Naive thymus-derived CD4-positive, alpha-beta T cell (primary cell): ENCODE measurements at regions not wholly inside any gene's neighbourhood (a gene's known extent, or its start where the extent isn't known, plus 50 kb on each side); places are given as distances from the start of the nearest gene placed in this dataset.

Experiments
- ATAC-seq: fragments of 150-1000 bp; cut with Tn5 transposase; 2 replicates; pipeline ENCODE4 v1.10.0; 2021; ENCODE audit warnings: mild to moderate bottlenecking, moderate library complexity
- CTCF ChIA-PET: fragments of 350-600 bp; sonication (Branson Sonifier 250); formaldehyde crosslinking; loops from one replicate; lab custom pipeline; 2021; ENCODE audit warnings: antibody characterized with exemption; lab: Charles Lee
- POLR2A ChIA-PET: fragments of 350-600 bp; sonication (Branson Sonifier 250); formaldehyde crosslinking; loops from one replicate; lab custom pipeline; 2021; ENCODE audit warnings: antibody characterized with exemption, inconsistent platforms; lab: Charles Lee
- DNase-seq, 9 donors: peaks; one replicate each; pipeline versions ENCODE4 v3.0.0 to v3.0.0-alpha.2; 2020 to 2022; ENCODE audit warnings: mixed read lengths in 1 of 9
- H3K27ac ChIP-seq: one replicate; pipeline ENCODE4 v1.7.0; 2013; ENCODE audit warnings: mild to moderate bottlenecking, low read depth, low read length, moderate library complexity
- H3K27me3 ChIP-seq, 2 donors: one replicate each; pipeline ENCODE4 v1.7.0; 2013; ENCODE audit warnings: low read length in 2 of 2, mild to moderate bottlenecking in 2 of 2, moderate library complexity in 2 of 2; ENCODE audit not compliant: control insufficient read depth in 2 of 2, insufficient read depth in 2 of 2
- H3K36me3 ChIP-seq, 3 experiments: 1 replicate in 2 of 3; 2 replicates in 1 of 3; pipeline ENCODE4 v1.7.0; 2013; ENCODE audit warnings: low read length in 3 of 3, mild to moderate bottlenecking in 3 of 3, moderate library complexity in 1 of 3; ENCODE audit not compliant: insufficient read depth in 3 of 3, control insufficient read depth in 2 of 3
- H3K4me1 ChIP-seq, 2 donors: one replicate each; pipeline ENCODE4 v1.7.0; 2013; ENCODE audit warnings: low read length in 2 of 2, mild to moderate bottlenecking in 2 of 2, moderate library complexity in 1 of 2; ENCODE audit not compliant: control insufficient read depth in 2 of 2, insufficient read depth in 2 of 2
- H3K4me3 ChIP-seq: 2 replicates; pipeline ENCODE4 v1.7.0; 2013; ENCODE audit warnings: mild to moderate bottlenecking, low read length
- H3K9me3 ChIP-seq, 3 experiments: 1 replicate in 2 of 3; 2 replicates in 1 of 3; pipeline ENCODE4 v1.7.0; 2013; ENCODE audit warnings: low read length in 3 of 3; ENCODE audit not compliant: control insufficient read depth in 2 of 3
- H3K27ac Mint-ChIP-seq, 9 donors: one replicate each; pipeline ENCODE4 v1.8.0; 2020 to 2022; ENCODE audit warnings: mixed read lengths in 9 of 9, mild to moderate bottlenecking in 8 of 9, moderate library complexity in 5 of 9, inconsistent platforms in 2 of 9
- H3K27me3 Mint-ChIP-seq, 5 donors: one replicate each; pipeline ENCODE4 v1.8.0; 2021 to 2022; ENCODE audit warnings: mixed read lengths in 5 of 5, mild to moderate bottlenecking in 1 of 5
- H3K36me3 Mint-ChIP-seq, 5 donors: one replicate each; pipeline ENCODE4 v1.8.0; 2020 to 2022; ENCODE audit warnings: mixed read lengths in 5 of 5, mild to moderate bottlenecking in 3 of 5, inconsistent platforms in 1 of 5
- H3K4me1 Mint-ChIP-seq, 7 donors: one replicate each; pipeline ENCODE4 v1.8.0; 2020 to 2022; ENCODE audit warnings: mixed read lengths in 7 of 7, mild to moderate bottlenecking in 3 of 7, inconsistent platforms in 1 of 7
- H3K4me3 Mint-ChIP-seq, 10 donors: one replicate each; pipeline ENCODE4 v1.8.0; 2020 to 2022; ENCODE audit warnings: mild to moderate bottlenecking in 10 of 10, mixed read lengths in 10 of 10, moderate library complexity in 6 of 10, inconsistent platforms in 2 of 10
- H3K9me3 Mint-ChIP-seq, 11 donors: one replicate each; pipeline ENCODE4 v1.8.0; 2020 to 2022; ENCODE audit warnings: mixed read lengths in 11 of 11, mild to moderate bottlenecking in 4 of 11, inconsistent platforms in 1 of 11, moderate library complexity in 1 of 11
- intact Hi-C, 2 donors: fragments of 100-400 bp; cut with micrococcal nuclease; formaldehyde crosslinking; loops; one replicate each; pipeline ENCODE4 v1.15.1; 2023

GRCh38 chr12:125259178-125259867 lies 194.1 kb downstream of the AACS start:
- H3K27me3 ChIP-seq: no peaks in the 10 kb centered on the region
- no peak overlapping the region for H3K27ac ChIP-seq
- Mint-ChIP-seq H3K36me3 (no peaks in the 10 kb centered on the region), H3K9me3 (peaks cover 0 to 10% (median 3%) of the 10 kb centered on the region in 11 donors), H3K4me3 (no peak overlapping the region), H3K4me1 (no peaks in the 10 kb centered on the region), H3K27ac (no peak overlapping the region), H3K27me3 (peaks cover 2 to 29% (median 12%) of the 10 kb centered on the region in 5 donors)
- H3K4me3 ChIP-seq: no peak overlapping the region
- intact Hi-C loops: no loop called here
- ATAC-seq (no peak), DNase-seq (no peak)
- CTCF ChIA-PET: no interaction called here
- H3K36me3 ChIP-seq: no peaks in the 10 kb centered on the region
- no peaks in the 10 kb centered on the region for H3K9me3 ChIP-seq
- POLR2A ChIA-PET: no interaction called here
- H3K4me1 ChIP-seq: no peaks in the 10 kb centered on the region

- Histone ChIP-seq H3K36me3 (no peaks in the 10 kb centered on the region), H3K4me1 (no peaks in the 10 kb centered on the region), H3K9me3 (no peaks in the 10 kb centered on the region), H3K27me3 (no peaks in the 10 kb centered on the region), H3K4me3 (no peak overlapping the region), H3K27ac (no peak overlapping the region)
- H3K27me3 Mint-ChIP-seq: peaks cover 0 to 23% (median 10%) of the 10 kb centered on the region in 5 donors
- intact Hi-C loops: no loop called here
- ChIA-PET POLR2A (no interaction called here), CTCF (no interaction called here)
- no peak overlapping the region for H3K4me3 Mint-ChIP-seq
- H3K27ac Mint-ChIP-seq: no peak overlapping the region
- DNase-seq (no peak), ATAC-seq (no peak)
- peaks cover 0 to 11% (median 3%) of the 10 kb centered on the region in 11 donors for H3K9me3 Mint-ChIP-seq
- no peaks in the 10 kb centered on the region for H3K36me3 Mint-ChIP-seq
- no peaks in the 10 kb centered on the region for H3K4me1 Mint-ChIP-seq
Observed at GRCh38 chr12:125262851-125263250, 197.6 kb downstream of the AACS start.

GRCh38 chr12:125263385-125263784 lies 198.2 kb downstream of the AACS start:
- Histone ChIP-seq H3K27ac (no peak overlapping the region), H3K36me3 (no peaks in the 10 kb centered on the region), H3K4me1 (no peaks in the 10 kb centered on the region), H3K27me3 (no peaks in the 10 kb centered on the region), H3K9me3 (no peaks in the 10 kb centered on the region), H3K4me3 (no peak overlapping the region)
- H3K9me3 Mint-ChIP-seq: peaks cover 0 to 11% (median 3%) of the 10 kb centered on the region in 11 donors
- DNase-seq: no peak
- no peak overlapping the region for H3K27ac Mint-ChIP-seq
- intact Hi-C loops: no loop called here
- ChIA-PET CTCF (no interaction called here), POLR2A (no interaction called here)
- H3K36me3 Mint-ChIP-seq: no peaks in the 10 kb centered on the region
- peaks cover 0 to 21% (median 9%) of the 10 kb centered on the region in 5 donors for H3K27me3 Mint-ChIP-seq
- ATAC-seq: no peak
- no peaks in the 10 kb centered on the region for H3K4me1 Mint-ChIP-seq
- H3K4me3 Mint-ChIP-seq: no peak overlapping the region

- Mint-ChIP-seq H3K36me3 (no peaks in the 10 kb centered on the region), H3K4me1 (no peaks in the 10 kb centered on the region), H3K27ac (no peak overlapping the region), H3K9me3 (peaks cover 0 to 11% (median 2%) of the 10 kb centered on the region in 11 donors), H3K4me3 (no peak overlapping the region), H3K27me3 (peaks cover 0 to 16% (median 9%) of the 10 kb centered on the region in 5 donors)
- no peak for ATAC-seq
- no peak for DNase-seq
- no peaks in the 10 kb centered on the region for H3K9me3 ChIP-seq
- no peak overlapping the region for H3K27ac ChIP-seq
- H3K4me1 ChIP-seq: no peaks in the 10 kb centered on the region
- ChIA-PET POLR2A (no interaction called here), CTCF (no interaction called here)
- H3K36me3 ChIP-seq: no peaks in the 10 kb centered on the region
- no peaks in the 10 kb centered on the region for H3K27me3 ChIP-seq
- intact Hi-C loops: no loop called here
- H3K4me3 ChIP-seq: no peak overlapping the region
Observed at GRCh38 chr12:125267114-125267513, 201.9 kb downstream of the AACS start.

- H3K4me1 Mint-ChIP-seq: no peaks in the 10 kb centered on the region
- H3K27me3 ChIP-seq: no peaks in the 10 kb centered on the region
- H3K4me3 Mint-ChIP-seq: no peak overlapping the region
- no peak for DNase-seq
- no peaks in the 10 kb centered on the region for H3K4me1 ChIP-seq
- POLR2A ChIA-PET: no interaction called here
- peaks cover 0 to 3% (median 0%) of the 10 kb centered on the region in 11 donors for H3K9me3 Mint-ChIP-seq
- H3K9me3 ChIP-seq: no peaks in the 10 kb centered on the region
- no peak overlapping the region for H3K4me3 ChIP-seq
- intact Hi-C loops: no loop called here
- ATAC-seq: no peak
- no peaks in the 10 kb centered on the region for H3K36me3 Mint-ChIP-seq
- H3K36me3 ChIP-seq: no peaks in the 10 kb centered on the region
- no peak overlapping the region for H3K27ac Mint-ChIP-seq
- H3K27ac ChIP-seq: no peak overlapping the region
- CTCF ChIA-PET: no interaction called here
- peaks cover 0 to 15% (median 10%) of the 10 kb centered on the region in 5 donors for H3K27me3 Mint-ChIP-seq
Observed at GRCh38 chr12:125269276-125269675, 204.0 kb downstream of the AACS start.

- H3K9me3 Mint-ChIP-seq: peaks cover 0 to 3% (median 0%) of the 10 kb centered on the region in 11 donors
- H3K27me3 ChIP-seq: no peaks in the 10 kb centered on the region
- H3K4me3 ChIP-seq: no peak overlapping the region
- no peak overlapping the region for H3K4me3 Mint-ChIP-seq
- ATAC-seq (no peak), DNase-seq (no peak)
- no peaks in the 10 kb centered on the region for H3K9me3 ChIP-seq
- H3K36me3 ChIP-seq: no peaks in the 10 kb centered on the region
- H3K27ac ChIP-seq: no peak overlapping the region
- peaks cover 0 to 32% (median 12%) of the 10 kb centered on the region in 5 donors for H3K27me3 Mint-ChIP-seq
- ChIA-PET CTCF (no interaction called here), POLR2A (no interaction called here)
- H3K36me3 Mint-ChIP-seq: no peaks in the 10 kb centered on the region
- intact Hi-C loops: no loop called here
- H3K27ac Mint-ChIP-seq: no peak overlapping the region
- no peaks in the 10 kb centered on the region for H3K4me1 ChIP-seq
- no peaks in the 10 kb centered on the region for H3K4me1 Mint-ChIP-seq
Observed at GRCh38 chr12:125271892-125272291, 206.7 kb downstream of the AACS start.

- Mint-ChIP-seq H3K9me3 (peaks cover 0 to 3% (median 0%) of the 10 kb centered on the region in 11 donors), H3K27me3 (peaks cover 0 to 34% (median 13%) of the 10 kb centered on the region in 5 donors), H3K4me1 (no peaks in the 10 kb centered on the region), H3K4me3 (no peak overlapping the region), H3K27ac (no peak overlapping the region), H3K36me3 (no peaks in the 10 kb centered on the region)
- CTCF ChIA-PET: no interaction called here
- Histone ChIP-seq H3K9me3 (no peaks in the 10 kb centered on the region), H3K27me3 (no peaks in the 10 kb centered on the region), H3K4me3 (no peak overlapping the region), H3K4me1 (no peaks in the 10 kb centered on the region), H3K36me3 (no peaks in the 10 kb centered on the region), H3K27ac (no peak overlapping the region)
- no peak for ATAC-seq
- no peak for DNase-seq
- POLR2A ChIA-PET: no interaction called here
- intact Hi-C loops: no loop called here
Observed at GRCh38 chr12:125272383-125272933, 207.2 kb downstream of the AACS start.
